ENCODE measurements at regions not wholly inside any gene's neighbourhood (a gene's known extent, or its start where the extent isn't known, plus 50 kb on each side); places are given as distances from the start of the nearest gene placed in this dataset.

DNA sequence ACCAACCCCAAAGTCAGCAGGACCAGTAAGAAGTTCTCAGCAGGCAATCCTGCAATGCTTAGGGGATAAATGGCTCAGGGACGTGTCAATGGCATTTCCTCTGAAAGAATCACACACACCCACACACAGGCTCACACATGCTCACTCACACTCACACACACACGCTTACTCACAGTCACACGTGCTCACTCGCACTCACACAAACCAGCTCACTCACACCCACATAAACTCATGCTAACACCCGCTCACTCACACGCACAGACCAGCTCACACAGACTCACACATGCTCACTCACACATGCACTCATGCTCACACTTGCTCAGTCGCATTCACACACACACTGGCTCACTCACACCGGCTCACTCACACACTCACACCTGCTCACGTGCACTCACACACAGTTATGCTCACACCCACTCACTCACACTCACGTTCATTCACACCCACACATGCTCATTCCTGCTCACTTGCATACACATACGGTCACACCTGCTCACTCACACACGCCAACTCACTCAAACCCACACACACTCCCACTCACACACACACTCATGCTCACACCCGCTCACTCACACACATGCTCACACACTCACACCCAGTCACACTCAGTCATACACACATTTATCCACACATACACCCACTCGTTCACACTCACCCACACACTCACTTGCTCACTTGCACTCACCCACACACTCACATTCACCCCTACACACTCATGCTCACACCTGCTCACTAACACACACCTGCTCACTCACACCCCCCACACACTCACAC lies 436.8 kb downstream of the BCL11B start:
- DNase-seq: no peak

GRCh38 chr14:98835825-98836100 lies 436.2 kb downstream of the BCL11B start:
- no peak for DNase-seq

DNA sequence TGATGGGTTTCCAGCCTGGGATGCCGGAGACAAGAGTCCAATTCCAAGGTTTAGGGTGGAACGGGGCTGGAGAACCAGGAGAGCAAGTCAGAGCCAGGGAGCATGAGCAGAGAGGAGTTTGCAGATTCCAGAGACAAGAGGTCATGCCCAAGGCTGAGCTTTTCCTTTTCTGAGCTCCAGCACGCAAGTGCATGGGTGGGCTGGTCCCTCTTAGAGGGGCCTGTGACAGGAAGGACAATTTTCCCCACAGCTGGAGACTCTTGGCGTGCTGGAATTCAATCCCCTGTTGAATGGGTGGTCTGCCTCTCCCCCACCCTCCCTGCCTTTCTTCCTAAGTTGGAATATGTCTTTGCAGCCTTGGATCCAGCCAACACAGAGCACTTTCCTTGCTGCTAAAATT lies 431.9 kb downstream of the BCL11B start:
- DNase-seq: no peak

DNA sequence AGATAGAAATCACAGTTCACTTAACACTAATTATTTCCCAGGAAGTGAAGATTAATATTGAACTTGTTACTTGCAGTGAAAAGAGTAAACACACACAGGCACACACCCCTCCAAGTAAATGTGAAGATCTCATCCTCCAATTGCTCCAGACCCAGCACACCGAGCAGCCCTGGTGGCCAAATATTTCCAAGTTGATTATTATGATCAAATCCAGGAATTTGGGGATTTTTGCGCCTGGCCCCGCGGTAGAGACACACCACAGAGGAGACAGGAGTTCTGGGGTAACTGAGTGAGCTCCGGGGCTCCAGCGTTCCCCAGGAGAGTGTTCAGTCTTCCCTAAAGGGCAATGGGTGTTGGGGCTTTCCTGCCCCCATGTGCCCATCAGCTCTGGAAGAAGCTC lies 431.5 kb downstream of the BCL11B start:
- DNase-seq: no peak

- no peak for DNase-seq
These were observed 427.5 kb downstream of the BCL11B start for GRCh38 chr14:98844456-98844855.

GRCh38 chr14:98847521-98848468 lies 424.2 kb downstream of the BCL11B start:
- no peak for DNase-seq

- DNase-seq: no peak
These were observed 418.8 kb downstream of the BCL11B start for GRCh38 chr14:98853063-98853729.

GRCh38 chr14:98855926-98856715 lies 415.9 kb downstream of the BCL11B start:
- no peak for DNase-seq

DNA sequence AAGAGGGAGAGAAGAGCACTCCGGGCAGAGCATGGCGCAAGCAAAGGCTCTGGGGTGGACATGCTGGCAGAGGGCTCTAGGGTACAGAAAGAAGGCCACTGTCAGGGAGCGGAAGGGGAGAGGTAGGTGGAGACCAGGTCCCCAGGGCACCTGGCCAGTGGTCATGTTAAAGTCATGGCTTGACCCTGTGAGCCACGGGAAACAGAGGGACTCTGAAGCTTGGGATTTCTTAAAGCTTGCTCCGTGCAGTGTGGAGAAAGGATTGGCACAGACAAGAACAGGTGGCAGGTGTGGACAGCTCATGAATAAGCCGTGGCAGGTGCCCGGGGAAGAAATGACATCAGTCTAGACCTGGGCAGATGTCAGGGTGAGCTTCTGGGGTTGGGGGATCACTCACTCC lies 413.8 kb downstream of the BCL11B start:
- DNase-seq: no peak

DNA sequence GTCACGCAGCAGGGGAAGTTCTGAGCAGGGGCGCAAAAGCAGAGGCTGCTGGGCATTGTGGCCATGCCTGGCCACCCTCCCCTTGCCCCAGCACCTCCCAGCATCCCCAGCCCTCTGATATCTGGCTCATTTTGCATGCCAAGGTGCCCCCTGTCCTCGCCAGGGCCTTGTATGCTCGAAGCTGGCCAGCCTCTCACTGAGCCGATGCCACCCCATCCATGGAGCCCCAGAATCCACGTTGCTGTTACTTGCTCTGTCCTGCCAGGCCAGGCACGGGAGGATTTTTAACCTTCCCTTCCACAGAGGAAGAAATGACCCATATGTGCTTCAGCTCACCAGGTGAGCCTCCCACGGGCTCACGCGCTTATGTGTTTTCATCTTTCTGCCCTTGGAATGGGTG lies 413.4 kb downstream of the BCL11B start:
- DNase-seq: no peak

- DNase-seq: no peak
These were observed 412.7 kb downstream of the BCL11B start for GRCh38 chr14:98859301-98859700.

DNA sequence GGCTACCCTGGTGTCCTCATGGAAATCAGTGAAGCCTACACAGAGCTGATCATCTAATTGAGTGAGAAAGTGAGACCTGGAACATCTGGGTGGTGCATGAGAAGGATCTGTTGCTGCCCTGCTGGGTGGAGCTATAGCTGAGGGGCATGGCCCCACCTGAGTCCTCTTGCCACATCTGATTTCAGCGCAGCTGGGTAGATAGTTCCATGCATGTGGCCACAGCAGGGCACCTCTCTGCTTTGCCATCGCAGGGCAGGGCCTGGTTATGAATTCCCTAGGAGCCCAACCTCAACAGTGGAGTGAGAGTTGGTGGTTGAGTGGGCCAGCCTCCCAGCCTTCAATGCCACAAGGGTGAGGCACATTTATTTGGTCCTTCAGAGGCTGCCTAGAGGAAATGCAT lies 407.8 kb downstream of the BCL11B start:
- DNase-seq: no peak

GRCh38 chr14:98867146-98867545 lies 404.9 kb downstream of the BCL11B start:
- DNase-seq: no peak

GRCh38 chr14:98867726-98868125 lies 404.3 kb downstream of the BCL11B start:
- DNase-seq: no peak

DNA sequence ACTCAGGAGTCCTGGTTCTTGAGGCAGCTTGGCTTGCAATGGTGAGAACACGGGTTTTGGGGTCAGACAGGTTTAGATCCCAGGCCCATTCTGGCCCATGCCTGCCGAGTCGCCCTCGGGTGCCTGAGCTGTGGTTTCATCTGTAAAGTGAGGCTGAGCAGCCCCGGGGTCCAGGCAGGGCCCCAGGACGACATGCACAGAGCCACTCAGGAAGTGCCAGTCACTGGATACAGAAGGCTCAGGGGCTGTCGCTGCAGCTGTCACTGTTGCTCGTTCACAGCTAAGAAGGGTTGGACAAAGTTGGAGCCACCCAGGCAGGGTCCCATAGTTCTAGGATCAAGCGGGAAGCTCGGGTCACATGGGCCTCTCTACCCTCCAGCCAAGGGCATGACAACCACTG lies 403.1 kb downstream of the BCL11B start:
- DNase-seq: no peak

GRCh38 chr14:98871796-98872195 lies 400.2 kb downstream of the BCL11B start:
- no peak for DNase-seq

- no peak for DNase-seq
These were observed 394.9 kb downstream of the BCL11B start for GRCh38 chr14:98877065-98877464.

DNA sequence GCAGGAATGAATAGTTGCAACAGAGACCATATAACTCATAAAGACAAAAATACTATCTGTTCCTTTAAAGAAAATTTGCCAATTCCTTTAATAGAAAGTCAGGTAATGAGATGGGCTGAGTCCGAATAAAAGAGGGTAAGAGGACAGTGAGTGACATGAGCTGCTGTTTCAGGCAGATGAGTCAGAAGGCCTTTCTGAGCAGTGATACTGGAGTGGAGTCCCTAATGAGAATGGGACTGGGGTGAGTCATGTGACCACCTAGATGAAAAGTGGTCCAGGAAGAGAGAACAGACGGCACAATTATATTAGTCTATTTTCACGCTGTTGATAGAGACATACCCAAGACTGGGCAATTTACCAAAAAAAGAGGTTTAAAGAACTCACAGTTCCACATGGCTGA lies 393.7 kb downstream of the BCL11B start:
- no peak for DNase-seq

DNA sequence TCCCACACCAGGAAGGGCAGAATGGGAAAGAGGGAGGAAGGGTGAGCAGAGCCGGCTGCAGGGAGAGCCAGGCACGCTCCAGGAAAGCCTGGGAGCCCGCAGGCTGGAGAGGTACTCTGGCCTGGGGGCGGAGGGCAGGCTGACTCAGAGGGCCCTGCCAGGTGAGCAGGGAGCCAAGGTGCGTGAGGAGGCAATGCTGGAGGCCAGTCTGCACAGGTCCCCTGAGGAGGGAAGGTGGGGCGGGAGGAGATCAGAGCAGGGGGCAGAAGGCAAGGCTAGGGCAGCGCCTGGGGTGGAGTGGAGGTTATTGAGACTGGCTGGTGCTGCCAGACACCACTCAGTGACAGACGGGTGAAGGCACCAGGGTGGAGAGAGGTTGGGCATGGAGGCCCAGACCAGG lies 385.0 kb downstream of the BCL11B start:
- DNase-seq: no peak

DNA sequence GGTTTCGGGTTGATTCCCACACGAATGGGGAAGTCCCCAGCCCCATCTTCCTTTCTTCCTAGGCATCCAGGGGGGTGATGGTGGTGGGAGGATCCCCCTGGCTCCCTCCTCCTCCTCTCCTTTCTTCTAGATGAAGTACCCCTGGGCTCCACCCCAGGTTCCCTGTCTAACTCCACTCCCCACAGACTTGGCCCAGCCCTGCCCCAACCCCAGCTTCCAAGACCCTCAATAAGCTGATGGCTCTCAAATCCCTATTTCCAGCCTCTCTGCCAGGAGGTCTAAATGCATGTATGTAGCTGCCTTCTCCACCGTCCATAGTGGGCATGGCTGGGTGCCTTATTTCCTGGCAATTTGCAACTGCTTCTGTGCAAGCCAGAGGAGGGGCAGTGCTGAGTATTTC lies 383.7 kb downstream of the BCL11B start:
- DNase-seq: no peak

DNA sequence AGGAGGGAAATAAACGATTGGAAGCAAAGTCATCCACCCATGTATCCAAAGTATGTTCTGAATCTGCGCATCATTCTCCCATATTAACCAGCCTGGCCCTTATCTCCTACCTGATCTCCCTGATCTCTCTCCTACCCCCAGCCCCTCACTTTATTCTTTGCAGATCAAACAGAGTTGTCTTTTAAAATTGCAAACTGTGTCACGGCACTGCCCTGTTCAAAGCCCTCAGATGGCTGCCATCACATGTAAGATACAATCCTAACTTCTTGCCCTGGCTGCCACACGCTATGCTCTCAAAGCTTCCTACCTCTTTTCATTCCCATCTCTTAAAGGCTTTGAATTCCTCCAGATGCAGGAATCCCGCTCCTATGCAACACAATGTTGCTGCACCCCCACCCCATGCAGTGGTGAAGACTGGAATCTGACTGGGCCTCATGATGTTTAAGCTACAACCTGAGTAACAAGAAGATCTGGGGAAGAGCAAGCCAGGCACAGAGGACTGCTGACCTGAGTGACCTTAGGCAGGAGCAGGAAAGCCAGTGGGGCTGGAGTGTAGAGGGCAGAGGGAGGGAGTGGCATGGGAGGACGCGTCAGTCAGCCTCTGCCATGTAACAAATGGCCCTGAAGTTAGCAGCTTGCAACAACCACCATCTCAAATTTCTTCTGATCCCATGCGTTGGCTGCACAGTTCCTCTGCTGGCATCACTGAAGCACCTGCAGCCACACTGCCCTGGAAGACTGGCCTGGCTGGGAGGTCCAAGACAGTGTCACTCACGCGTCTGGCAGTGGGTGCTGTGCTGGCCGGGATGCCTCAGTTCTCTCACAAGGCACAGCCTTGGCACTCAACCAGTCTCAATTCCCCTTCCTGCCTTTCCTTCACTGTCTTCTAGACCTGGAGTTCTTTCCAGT lies 382.8 kb downstream of the BCL11B start:
- no peak for DNase-seq

DNA sequence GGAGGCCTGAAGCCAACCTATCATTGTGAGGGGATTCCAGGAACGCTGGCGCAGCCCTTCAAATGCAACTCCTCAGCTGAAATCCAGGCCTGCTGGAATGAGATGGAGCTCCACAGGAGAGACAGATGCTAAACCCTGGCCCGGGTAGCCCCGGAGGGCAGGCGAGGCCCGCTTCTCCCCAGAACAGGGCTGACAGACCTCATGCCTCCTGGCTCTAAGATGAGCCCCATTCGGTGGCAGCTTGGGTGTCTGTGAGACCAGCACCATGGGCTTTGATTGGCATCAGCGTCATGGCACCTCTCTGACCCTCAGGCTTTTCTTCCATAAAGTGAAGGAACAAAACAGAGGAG lies 382.2 kb downstream of the BCL11B start:
- DNase-seq: no peak
